Vagina (tissue), 2 donors: ENCODE measurements at regions not wholly inside any gene's neighbourhood (a gene's known extent, or its start where the extent isn't known, plus 50 kb on each side); places are given as distances from the start of the nearest gene placed in this dataset.

Experiments
- DNase-seq, 2 donors: peaks; one replicate each; pipeline ENCODE4 v3.0.0-alpha.2; 2017; ENCODE audit errors: extremely low spot score in 2 of 2
- H3K27ac ChIP-seq: fragments of 200-600 bp; sonication (generic); one replicate; pipeline ENCODE4 v1.5.1; 2019
- H3K27me3 ChIP-seq: fragments of 200-600 bp; sonication (generic); one replicate; pipeline ENCODE4 v1.5.1; 2019
- H3K36me3 ChIP-seq, 2 donors: fragments of 200-600 bp; sonication (generic); one replicate each; pipeline ENCODE4 v1.5.1; 2017 to 2019
- H3K4me1 ChIP-seq: fragments of 200-600 bp; sonication (generic); one replicate; pipeline ENCODE4 v1.5.1; 2019
- H3K4me3 ChIP-seq, 2 donors: fragments of 200-600 bp; sonication (generic); 1 replicate in 1 of 2; 2 replicates in 1 of 2; pipeline ENCODE4 v1.5.1; 2016 to 2019
- H3K9me3 ChIP-seq: fragments of 200-600 bp; sonication (generic); one replicate; pipeline ENCODE4 v1.5.1; 2019
- CTCF ChIP-seq, 3 experiments: fragments of 450-650 bp in 2 of 3; fragments of 200-600 bp in 1 of 3; sonication (generic) in 1 of 3; IDR thresholded peaks; one replicate each; pipeline ENCODE4 v1.5.1; 2017 to 2019; ENCODE audit warnings: antibody characterized with exemption in 3 of 3, mild to moderate bottlenecking in 2 of 3, moderate library complexity in 2 of 3
- POLR2A ChIP-seq, 2 donors: fragments of 450-650 bp; IDR thresholded peaks; one replicate each; pipeline ENCODE4 v1.6.1; 2017; ENCODE audit warnings: antibody characterized with exemption in 2 of 2, mild to moderate bottlenecking in 2 of 2, moderate library complexity in 2 of 2
- POLR2AphosphoS5 ChIP-seq, 2 donors: sonication (generic); formaldehyde crosslinking; IDR thresholded peaks; one replicate each; pipeline ENCODE4 v1.9.0; 2017; ENCODE audit warnings: antibody characterized with exemption in 2 of 2, mild to moderate bottlenecking in 2 of 2, low read depth in 1 of 2; ENCODE audit not compliant: insufficient read depth in 1 of 2
- intact Hi-C: fragments of 100-400 bp; cut with DNase I; formaldehyde crosslinking; loops from one replicate; pipeline ENCODE4 v1.15.1; 2023

- Histone ChIP-seq H3K27me3 (no peaks in the 10 kb centered on the region), H3K9me3 (no peaks in the 10 kb centered on the region), H3K4me3 (no peak overlapping the region), H3K4me1 (no peaks in the 10 kb centered on the region), H3K36me3 (no peaks in the 10 kb centered on the region), H3K27ac (no peak overlapping the region)
- TF ChIP-seq POLR2AphosphoS5 (IDR thresholded peaks at IDR 0.05; ENCODE audit: insufficient read depth in 1 of 2, low read depth in 1 of 2) (no peak), CTCF (IDR thresholded peaks at IDR 0.05) (no peak), POLR2A (IDR thresholded peaks at IDR 0.05) (no peak)
- DNase-seq: no peak
- intact Hi-C loops: no loop called here
These were observed 410.4 kb upstream of the TRAM1L1 start for GRCh38 chr4:117495802-117496201.

- Histone ChIP-seq H3K27me3 (no peaks in the 10 kb centered on the region), H3K27ac (no peak overlapping the region), H3K4me3 (no peak overlapping the region), H3K36me3 (no peaks in the 10 kb centered on the region), H3K4me1 (no peaks in the 10 kb centered on the region), H3K9me3 (no peaks in the 10 kb centered on the region)
- no peak for DNase-seq
- intact Hi-C loops: no loop called here
- TF ChIP-seq POLR2A (IDR thresholded peaks at IDR 0.05) (no peak), POLR2AphosphoS5 (IDR thresholded peaks at IDR 0.05; ENCODE audit: insufficient read depth in 1 of 2, low read depth in 1 of 2) (no peak), CTCF (IDR thresholded peaks at IDR 0.05) (no peak)
These were observed 427.0 kb upstream of the TRAM1L1 start for GRCh38 chr4:117512414-117512813.

- no peak overlapping the region for H3K4me3 ChIP-seq
- TF ChIP-seq POLR2AphosphoS5 (IDR thresholded peaks at IDR 0.05; ENCODE audit: insufficient read depth in 1 of 2, low read depth in 1 of 2): no peak
- DNase-seq: no peak
- H3K9me3 ChIP-seq: no peaks in the 10 kb centered on the region
- intact Hi-C loops: no loop called here
- H3K27me3 ChIP-seq: no peaks in the 10 kb centered on the region
- no peak overlapping the region for H3K27ac ChIP-seq
- no peaks in the 10 kb centered on the region for H3K36me3 ChIP-seq
- H3K4me1 ChIP-seq: no peaks in the 10 kb centered on the region
These were observed 429.2 kb upstream of the TRAM1L1 start for GRCh38 chr4:117514391-117515175.

- Histone ChIP-seq H3K4me1 (no peaks in the 10 kb centered on the region), H3K9me3 (no peaks in the 10 kb centered on the region), H3K27ac (no peak overlapping the region), H3K36me3 (no peaks in the 10 kb centered on the region), H3K27me3 (no peaks in the 10 kb centered on the region), H3K4me3 (no peak overlapping the region)
- no peak for TF ChIP-seq CTCF (IDR thresholded peaks at IDR 0.05)
- TF ChIP-seq POLR2A (IDR thresholded peaks at IDR 0.05): no peak
- no peak for TF ChIP-seq POLR2AphosphoS5 (IDR thresholded peaks at IDR 0.05; ENCODE audit: insufficient read depth in 1 of 2, low read depth in 1 of 2)
- no peak for DNase-seq
- intact Hi-C loops: no loop called here
These were observed 430.5 kb upstream of the TRAM1L1 start for GRCh38 chr4:117515921-117516320.

GRCh38 chr4:117527601-117528000, 442.2 kb upstream of the TRAM1L1 start:
- Histone ChIP-seq H3K4me1 (no peaks in the 10 kb centered on the region), H3K4me3 (no peak overlapping the region), H3K27me3 (no peaks in the 10 kb centered on the region), H3K27ac (no peak overlapping the region), H3K36me3 (no peaks in the 10 kb centered on the region), H3K9me3 (no peaks in the 10 kb centered on the region)
- intact Hi-C loops: no loop called here
- DNase-seq: no peak
- TF ChIP-seq POLR2A (IDR thresholded peaks at IDR 0.05) (no peak), POLR2AphosphoS5 (IDR thresholded peaks at IDR 0.05; ENCODE audit: insufficient read depth in 1 of 2, low read depth in 1 of 2) (no peak), CTCF (IDR thresholded peaks at IDR 0.05) (no peak)
